Esophagus muscularis mucosa (tissue), 4 donors: ENCODE measurements at regions not wholly inside any gene's neighbourhood (a gene's known extent, or its start where the extent isn't known, plus 50 kb on each side); places are given as distances from the start of the nearest gene placed in this dataset.

Source experiments
- DNase-seq: peaks from one replicate; pipeline ENCODE4 v3.0.0-alpha.2; 2017; ENCODE audit errors: extremely low spot score
- H3K27ac ChIP-seq, 4 donors: fragments of 200-600 bp; sonication (generic); replicated peaks in 1 of 4; 1 replicate in 3 of 4; 2 replicates in 1 of 4; pipeline ENCODE4 v1.5.1; 2016 to 2019; ENCODE audit warnings: mild to moderate bottlenecking in 1 of 4
- H3K27me3 ChIP-seq, 4 donors: fragments of 200-600 bp; sonication (generic); one replicate each; pipeline versions ENCODE4 v1.5.1 to v1.6.0; 2016 to 2019
- H3K36me3 ChIP-seq, 4 donors: fragments of 200-600 bp; sonication (generic); one replicate each; pipeline ENCODE4 v1.5.1; 2016 to 2019
- H3K4me1 ChIP-seq, 4 donors: fragments of 200-600 bp; sonication (generic); one replicate each; pipeline ENCODE4 v1.5.1; 2016 to 2019
- H3K4me3 ChIP-seq, 4 donors: fragments of 200-600 bp; sonication (generic); 1 replicate in 2 of 4; 2 replicates in 2 of 4; pipeline ENCODE4 v1.5.1; 2016 to 2019; ENCODE audit warnings: mild to moderate bottlenecking in 4 of 4, moderate library complexity in 1 of 4
- H3K9me3 ChIP-seq, 4 donors: fragments of 200-600 bp; sonication (generic); 1 replicate in 3 of 4; 2 replicates in 1 of 4; pipeline ENCODE4 v1.5.1; 2016 to 2019
- CTCF ChIP-seq, 3 experiments: fragments of 200-600 bp in 2 of 3; fragments of 450-650 bp in 1 of 3; sonication (generic) in 2 of 3; IDR thresholded peaks; one replicate each; pipeline ENCODE4 v1.5.1; 2017 to 2019; ENCODE audit warnings: antibody characterized with exemption in 3 of 3, mild to moderate bottlenecking in 2 of 3, moderate library complexity in 1 of 3
- EP300 ChIP-seq: sonication (generic); formaldehyde crosslinking; IDR thresholded peaks from one replicate; pipeline ENCODE4 v1.6.1; 2017; ENCODE audit warnings: antibody characterized with exemption
- POLR2A ChIP-seq: fragments of 450-650 bp; IDR thresholded peaks from one replicate; pipeline ENCODE4 v1.6.1; 2017; ENCODE audit warnings: antibody characterized with exemption, moderate library complexity, mild to moderate bottlenecking, low read depth
- POLR2AphosphoS5 ChIP-seq, 2 donors: sonication (generic); formaldehyde crosslinking; IDR thresholded peaks; one replicate each; pipeline ENCODE4 v1.6.1; 2017; ENCODE audit warnings: antibody characterized with exemption in 2 of 2
- WGBS: methylation state at CpG from one replicate; pipeline ENCODE4 v1.1.5; 2018; 5-methylcytosine and 5-hydroxymethylcytosine counted together
- intact Hi-C: fragments of 100-400 bp; cut with DNase I; formaldehyde crosslinking; loops from one replicate; pipeline ENCODE4 v1.15.1; 2023

- no peaks in the 10 kb centered on the region for H3K27me3 ChIP-seq
- peaks cover 0 to 8% (median 7%) of the 10 kb centered on the region in 4 donors for H3K4me1 ChIP-seq
- H3K9me3 ChIP-seq, result no peaks in the 10 kb centered on the region
- no peak for DNase-seq
- H3K4me3 ChIP-seq, result no peak overlapping the region
- no peaks in the 10 kb centered on the region for H3K36me3 ChIP-seq
- no peak overlapping the region for H3K27ac ChIP-seq
- WGBS, result 94% methylated on average over 3 of the region's 3 CpGs
- no peak for TF ChIP-seq POLR2A
- no peak for TF ChIP-seq EP300
- no peak for TF ChIP-seq CTCF (IDR thresholded peaks at IDR 0.05)
- TF ChIP-seq POLR2AphosphoS5 (IDR thresholded peaks at IDR 0.05), result no peak
- intact Hi-C loops, result no loop called here
Observed at GRCh38 chr3:168808596-168808995, 712.9 kb upstream of the GOLIM4 start.

GRCh38 chr3:168807448-168807847 is 711.7 kb upstream of the GOLIM4 start:
- TF ChIP-seq POLR2A, result no peak
- TF ChIP-seq CTCF (IDR thresholded peaks at IDR 0.05), result no peak
- no peak for TF ChIP-seq EP300
- no peak for TF ChIP-seq POLR2AphosphoS5 (IDR thresholded peaks at IDR 0.05)
- H3K4me1 ChIP-seq, result peaks cover 0 to 8% (median 7%) of the 10 kb centered on the region in 4 donors
- DNase-seq, result no peak
- no peaks in the 10 kb centered on the region for H3K27me3 ChIP-seq
- intact Hi-C loops, result no loop called here
- no peaks in the 10 kb centered on the region for H3K9me3 ChIP-seq
- H3K27ac ChIP-seq, result no peak overlapping the region
- H3K4me3 ChIP-seq, result no peak overlapping the region
- WGBS, result 59% methylated on average over 4 of the region's 4 CpGs
- H3K36me3 ChIP-seq, result no peaks in the 10 kb centered on the region

GRCh38 chr3:168806871-168807270 is 711.1 kb upstream of the GOLIM4 start:
- Histone ChIP-seq H3K27ac (no peak overlapping the region), H3K27me3 (no peaks in the 10 kb centered on the region), H3K4me3 (no peak overlapping the region), H3K36me3 (no peaks in the 10 kb centered on the region), H3K9me3 (no peaks in the 10 kb centered on the region), H3K4me1 (peaks cover 0 to 8% (median 7%) of the 10 kb centered on the region in 4 donors)
- TF ChIP-seq POLR2A (no peak), POLR2AphosphoS5 (IDR thresholded peaks at IDR 0.05) (no peak), CTCF (IDR thresholded peaks at IDR 0.05) (no peak), EP300 (no peak)
- WGBS, result 35% methylated on average over 1 of the region's 1 CpG
- intact Hi-C loops, result no loop called here
- DNase-seq, result no peak

GRCh38 chr3:168803536-168803935 is 707.8 kb upstream of the GOLIM4 start:
- no peak for TF ChIP-seq EP300
- TF ChIP-seq CTCF (IDR thresholded peaks at IDR 0.05), result no peak
- no peak for TF ChIP-seq POLR2AphosphoS5 (IDR thresholded peaks at IDR 0.05)
- no peak for TF ChIP-seq POLR2A
- 85% methylated on average over 1 of the region's 1 CpG for WGBS
- intact Hi-C loops, result no loop called here

GRCh38 chr3:168802766-168803165 is 707.0 kb upstream of the GOLIM4 start:
- WGBS, result 66% methylated on average over 4 of the region's 4 CpGs
- no peak overlapping the region for H3K4me3 ChIP-seq
- no peaks in the 10 kb centered on the region for H3K9me3 ChIP-seq
- no peaks in the 10 kb centered on the region for H3K27me3 ChIP-seq
- H3K27ac ChIP-seq, result no peak overlapping the region
- peaks cover 0 to 8% (median 7%) of the 10 kb centered on the region in 4 donors for H3K4me1 ChIP-seq
- H3K36me3 ChIP-seq, result no peaks in the 10 kb centered on the region
- no peak for DNase-seq
- no peak for TF ChIP-seq POLR2A
- no peak for TF ChIP-seq EP300
- no peak for TF ChIP-seq POLR2AphosphoS5 (IDR thresholded peaks at IDR 0.05)
- no peak for TF ChIP-seq CTCF (IDR thresholded peaks at IDR 0.05)
- intact Hi-C loops, result no loop called here

More at GRCh38 chr3:168803536-168803935, 707.8 kb upstream of the GOLIM4 start:
- Histone ChIP-seq H3K4me3 (no peak overlapping the region), H3K27me3 (no peaks in the 10 kb centered on the region), H3K27ac (no peak overlapping the region), H3K4me1 (peaks cover 0 to 8% (median 7%) of the 10 kb centered on the region in 4 donors), H3K36me3 (no peaks in the 10 kb centered on the region), H3K9me3 (no peaks in the 10 kb centered on the region)
- DNase-seq, result no peak
